Mucosa of gallbladder (tissue), 1 donor: ENCODE measurements at regions not wholly inside any gene's neighbourhood (a gene's known extent, or its start where the extent isn't known, plus 50 kb on each side); places are given as distances from the start of the nearest gene placed in this dataset.
"Not testable (repeated sequence)": the region's sequence is repeated elsewhere in the genome, so short reads cannot be mapped to it uniquely, and the experiment has no call there.

Experiments
- DNase-seq: peaks from one replicate; pipeline ENCODE4 v3.0.0-alpha.2; 2020; ENCODE audit warnings: low spot score
- donor health status: DM: no; HTN: no; CAD: no.

DNA sequence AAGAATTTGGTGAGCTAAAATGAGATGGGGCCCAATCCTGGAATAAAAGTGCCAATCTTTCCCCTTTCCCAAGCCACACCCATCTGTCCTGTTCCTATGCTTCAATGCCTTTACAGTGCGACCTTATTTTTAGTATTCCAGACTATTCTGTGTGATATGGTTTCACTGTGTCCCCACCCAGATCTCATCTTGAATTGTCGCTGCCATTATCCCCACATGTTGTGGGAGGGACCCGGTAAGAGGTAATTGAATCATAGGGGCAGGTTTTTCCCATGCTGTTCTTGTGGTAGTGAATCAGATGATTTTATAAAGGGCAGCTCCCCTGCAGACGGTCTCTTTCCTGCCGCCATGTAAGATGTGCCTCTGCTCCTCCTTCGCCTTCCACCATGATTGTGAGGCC lies 129.3 kb upstream of the KIF26B start:
- no peak for DNase-seq

DNA sequence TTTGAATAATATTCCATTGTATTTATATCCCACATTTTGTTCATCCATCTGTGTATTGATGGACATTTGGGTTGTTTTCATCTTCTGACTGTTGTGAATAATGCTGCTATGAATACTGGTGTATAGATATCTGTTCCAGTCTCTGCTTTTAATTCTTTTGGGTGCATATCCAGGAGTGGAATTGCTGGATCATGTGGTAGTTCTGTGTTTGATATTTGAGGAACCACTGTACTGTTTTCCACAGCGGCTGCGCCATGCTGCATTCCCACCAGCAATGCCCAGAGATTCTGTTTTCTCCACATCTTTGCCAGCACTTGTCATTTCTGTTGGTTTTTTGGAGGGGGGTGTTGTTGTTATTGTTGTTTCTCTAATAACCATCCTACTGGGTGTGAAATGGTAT lies 131.6 kb upstream of the KIF26B start:
- DNase-seq = no peak

DNA sequence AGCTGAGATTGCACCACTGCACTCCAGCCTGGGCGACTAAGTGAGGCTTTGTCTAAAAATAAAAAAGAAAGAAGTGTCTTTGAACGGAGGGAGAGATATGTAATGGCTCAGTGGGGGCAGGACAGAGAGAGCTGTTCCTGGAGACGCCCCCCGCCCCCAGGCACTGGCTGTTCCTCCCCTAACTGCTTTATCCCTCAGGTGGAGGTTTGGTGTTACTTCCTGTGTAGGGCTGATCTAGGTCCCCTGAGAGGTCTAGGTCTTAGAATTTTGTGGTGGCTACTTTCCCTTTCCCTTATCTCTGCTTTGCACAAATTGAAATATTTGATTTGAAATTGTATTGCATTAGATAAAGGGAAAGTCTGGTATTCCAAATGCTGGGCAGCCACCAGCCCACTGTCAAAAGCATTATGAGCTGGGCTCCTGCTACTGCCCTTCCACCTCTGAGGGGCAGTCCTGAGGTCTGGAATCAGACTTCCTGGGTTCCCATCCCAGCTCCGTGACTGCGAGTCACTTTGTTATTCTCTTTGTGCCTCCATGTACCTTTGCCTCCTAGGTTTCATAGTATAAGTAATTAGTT lies 134.8 kb upstream of the KIF26B start:
- no peak for DNase-seq

DNA sequence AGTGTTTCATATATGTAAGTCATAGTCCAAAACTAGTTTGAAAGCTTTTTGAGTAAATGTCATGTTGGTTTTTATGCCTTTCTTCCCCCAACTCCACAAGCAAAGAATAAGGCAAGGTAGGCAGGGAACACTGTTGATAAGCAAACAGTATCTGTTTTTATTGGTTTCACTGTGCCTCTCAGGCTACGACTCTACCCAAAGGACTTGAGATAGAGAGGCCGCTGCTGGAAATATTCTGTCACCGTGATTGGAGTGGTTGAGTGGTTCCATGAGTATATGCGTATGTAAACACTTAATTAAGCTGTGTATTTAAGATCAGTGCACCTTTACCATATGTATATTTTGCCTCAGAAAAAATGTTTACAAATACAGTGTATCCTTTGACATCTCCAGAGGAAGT lies 138.1 kb upstream of the KIF26B start:
- DNase-seq = no peak

DNA sequence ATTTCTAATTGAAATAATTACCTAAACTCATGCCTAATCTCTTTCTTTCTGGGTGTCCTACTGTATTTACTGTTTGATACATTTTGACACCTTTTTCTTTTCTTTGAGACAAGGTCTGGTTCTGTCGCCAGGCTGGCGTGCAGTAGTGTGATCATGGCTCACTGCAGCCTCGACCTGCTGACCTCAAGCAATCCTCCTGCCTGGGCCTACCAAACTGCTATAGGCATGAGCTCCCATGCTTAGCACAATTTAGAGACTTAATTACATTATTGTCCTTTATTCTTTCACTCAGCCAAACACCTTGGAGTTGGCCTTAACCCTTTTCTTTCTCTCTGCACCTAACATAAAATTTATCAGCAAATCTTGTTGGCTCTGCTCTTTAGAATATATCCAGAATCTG lies 139.8 kb upstream of the KIF26B start:
- DNase-seq = no peak

DNA sequence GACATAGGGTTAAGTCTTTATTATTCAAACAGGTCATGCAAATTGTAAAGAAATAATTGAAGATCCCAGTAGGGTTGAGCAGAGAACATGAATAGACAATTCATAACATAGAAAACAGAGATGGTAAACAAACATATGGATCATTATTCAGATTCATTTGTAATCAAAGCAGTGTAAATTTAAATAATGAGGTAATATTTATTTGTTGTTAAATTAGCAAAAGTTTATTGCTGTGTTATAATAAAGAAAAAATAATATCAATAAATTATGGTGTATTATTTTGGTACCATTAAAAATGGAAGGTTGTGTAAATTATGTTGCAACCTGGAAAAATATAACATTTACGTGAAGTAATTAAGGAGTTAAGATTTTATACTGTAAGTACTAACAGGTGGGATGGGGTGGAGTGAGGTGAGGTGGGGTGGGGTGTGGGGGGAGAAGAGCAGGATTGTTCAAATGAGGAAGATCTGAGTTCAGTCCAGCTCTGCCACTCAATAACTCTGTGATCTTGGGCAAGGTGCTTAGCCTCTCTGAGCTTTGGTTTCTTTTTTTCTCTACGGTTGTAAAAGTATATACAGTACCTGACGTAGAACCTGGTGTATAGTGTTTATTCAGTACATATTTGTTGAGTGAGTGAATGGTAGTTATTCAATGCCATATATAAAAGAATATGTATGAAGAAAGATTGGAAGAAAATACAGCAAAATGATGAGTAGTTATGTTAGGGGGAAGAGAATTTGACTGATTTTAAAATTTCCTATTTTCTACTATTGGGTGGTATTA lies 140.3 kb upstream of the KIF26B start:
- DNase-seq = no peak

DNA sequence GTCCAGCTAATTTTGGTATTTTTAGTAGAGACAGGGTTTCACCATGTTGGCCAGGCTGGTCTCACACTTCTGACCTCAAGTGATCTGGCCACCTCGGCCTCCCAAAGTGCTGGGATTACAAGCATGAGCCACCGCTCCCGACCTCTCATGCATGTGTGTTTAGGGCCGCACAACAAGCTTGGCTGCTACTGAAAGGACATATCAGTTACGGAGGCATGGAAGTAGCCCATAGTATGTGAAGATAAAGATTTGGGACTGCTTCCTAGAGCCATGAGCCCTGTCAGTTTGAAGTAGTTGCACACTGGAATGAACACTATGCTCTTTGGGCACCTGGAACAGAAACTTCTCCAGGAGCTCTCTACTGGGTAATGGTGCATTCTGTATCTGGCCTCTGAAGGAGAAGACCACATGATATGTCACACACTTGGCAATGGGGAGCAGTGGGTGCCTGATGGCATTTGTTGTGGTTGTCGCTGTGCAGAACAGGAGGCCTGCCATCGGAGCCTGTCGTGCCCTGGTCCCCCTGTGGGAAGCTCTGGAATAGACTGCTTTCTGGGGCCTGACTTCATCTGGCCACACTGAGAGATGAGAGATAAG lies 144.7 kb upstream of the KIF26B start:
- DNase-seq = no peak

DNA sequence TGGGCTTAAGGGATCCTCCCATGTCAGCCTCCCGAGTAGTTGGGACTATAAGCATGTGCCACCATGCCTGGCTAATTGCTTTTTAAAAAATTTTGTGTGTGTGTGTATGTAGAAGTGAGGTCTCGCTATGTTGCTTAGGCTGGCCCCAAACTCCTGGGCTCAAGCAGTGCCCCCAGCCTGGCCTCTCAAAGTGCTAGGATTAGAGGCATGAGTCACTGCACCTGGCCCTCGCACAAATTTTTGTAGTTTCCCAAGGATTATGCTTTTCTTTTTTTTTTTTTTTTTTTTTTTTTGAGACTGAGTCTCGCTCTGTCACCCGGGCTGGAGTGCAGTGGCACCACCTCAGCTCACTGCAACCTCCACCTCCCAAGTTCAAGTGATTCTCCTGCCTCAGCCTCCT lies 144.4 kb upstream of the HNRNPU start:
- no peak for DNase-seq

DNA sequence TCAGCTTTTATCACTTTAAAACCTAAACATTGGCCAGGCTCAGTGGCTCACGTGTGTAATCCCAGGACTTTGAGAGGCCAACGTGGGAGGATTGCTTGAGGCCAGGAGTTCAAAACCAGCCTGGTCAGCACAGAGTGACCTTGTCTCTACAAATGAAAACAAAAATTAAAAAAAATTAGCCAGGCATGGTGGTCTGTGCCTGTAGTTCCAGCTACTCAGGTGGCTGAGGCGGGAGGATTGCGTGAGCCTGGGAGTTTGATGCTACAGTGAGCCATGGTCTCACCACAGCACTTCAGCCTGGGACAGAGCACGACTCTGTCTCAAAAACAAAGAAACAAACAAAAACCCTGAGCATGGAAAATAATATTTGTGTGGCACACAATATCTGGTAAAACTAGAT lies 143.5 kb upstream of the HNRNPU start:
- no peak for DNase-seq

DNA sequence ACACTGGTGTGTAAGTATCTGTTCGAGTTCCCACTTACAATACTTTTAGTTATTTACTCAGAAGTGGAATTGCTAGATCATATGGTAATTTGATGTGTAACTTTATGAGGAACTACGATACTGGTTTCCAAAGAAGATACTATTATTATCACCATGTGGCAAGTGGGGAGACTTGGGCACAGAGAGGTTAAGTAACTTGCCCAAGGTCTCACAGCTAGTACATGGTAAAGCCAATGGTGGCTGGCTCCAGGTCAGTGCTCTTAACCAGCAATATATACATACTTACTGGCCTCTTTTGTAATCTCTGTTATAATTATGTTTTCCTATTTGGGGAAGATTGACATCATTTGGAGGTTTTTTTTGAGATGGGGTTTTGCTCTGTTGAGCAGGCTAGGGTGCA lies 138.9 kb upstream of the HNRNPU start:
- no peak for DNase-seq

DNA sequence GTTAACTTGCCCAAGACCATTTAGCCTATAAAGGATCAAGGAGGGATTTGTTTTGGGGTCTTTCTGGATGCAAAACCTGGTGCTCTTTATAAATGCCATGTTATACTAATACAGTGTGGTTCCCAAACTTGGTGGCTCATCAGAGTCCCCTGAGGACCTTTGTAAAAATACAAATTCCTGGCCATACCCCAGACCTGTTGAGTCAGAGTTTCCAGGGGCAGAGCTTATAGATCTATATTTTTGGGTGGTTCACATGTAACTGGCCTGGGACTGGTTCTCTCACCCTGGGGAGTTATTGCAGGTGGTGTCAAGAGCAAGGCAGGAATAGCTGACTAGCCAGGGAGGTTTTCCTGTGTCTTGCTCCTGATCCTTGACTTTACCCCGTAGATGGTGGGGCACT lies 136.9 kb upstream of the HNRNPU start:
- no peak for DNase-seq

DNA sequence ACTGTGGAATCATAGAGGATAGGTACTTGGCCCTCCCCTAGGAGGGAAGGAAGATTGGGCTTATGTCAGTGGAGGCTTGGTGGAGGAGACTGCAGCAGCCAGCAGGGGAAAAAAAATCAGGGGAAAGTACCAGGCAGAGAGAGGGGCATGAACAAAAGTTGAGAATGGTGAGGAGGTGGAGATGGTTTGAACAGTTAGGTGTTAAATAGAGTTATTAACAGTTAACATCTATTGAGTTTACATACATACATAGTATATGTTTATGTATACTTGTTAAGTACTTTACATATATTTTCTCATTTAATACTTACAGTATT lies 136.5 kb upstream of the HNRNPU start:
- DNase-seq = no peak

DNA sequence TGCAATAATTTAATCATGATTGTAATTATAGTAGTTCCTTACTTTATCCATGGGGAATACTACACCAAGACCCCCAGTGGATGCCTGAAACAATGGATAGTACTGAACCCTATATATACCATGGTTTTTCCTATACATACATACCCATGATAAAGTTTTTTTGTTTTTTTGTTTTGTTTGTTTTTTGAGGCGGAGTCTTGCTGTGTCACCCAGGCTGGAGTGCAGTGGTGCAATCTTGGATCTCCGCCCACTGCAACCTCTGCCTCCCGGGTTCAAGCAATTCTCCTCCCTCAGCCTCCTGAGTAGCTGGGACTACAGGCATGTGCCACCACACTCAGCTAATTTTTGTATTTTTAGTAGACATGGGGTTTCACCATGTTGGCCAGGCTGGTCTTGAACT lies 135.3 kb upstream of the HNRNPU start:
- DNase-seq = not testable (repeated sequence)

DNA sequence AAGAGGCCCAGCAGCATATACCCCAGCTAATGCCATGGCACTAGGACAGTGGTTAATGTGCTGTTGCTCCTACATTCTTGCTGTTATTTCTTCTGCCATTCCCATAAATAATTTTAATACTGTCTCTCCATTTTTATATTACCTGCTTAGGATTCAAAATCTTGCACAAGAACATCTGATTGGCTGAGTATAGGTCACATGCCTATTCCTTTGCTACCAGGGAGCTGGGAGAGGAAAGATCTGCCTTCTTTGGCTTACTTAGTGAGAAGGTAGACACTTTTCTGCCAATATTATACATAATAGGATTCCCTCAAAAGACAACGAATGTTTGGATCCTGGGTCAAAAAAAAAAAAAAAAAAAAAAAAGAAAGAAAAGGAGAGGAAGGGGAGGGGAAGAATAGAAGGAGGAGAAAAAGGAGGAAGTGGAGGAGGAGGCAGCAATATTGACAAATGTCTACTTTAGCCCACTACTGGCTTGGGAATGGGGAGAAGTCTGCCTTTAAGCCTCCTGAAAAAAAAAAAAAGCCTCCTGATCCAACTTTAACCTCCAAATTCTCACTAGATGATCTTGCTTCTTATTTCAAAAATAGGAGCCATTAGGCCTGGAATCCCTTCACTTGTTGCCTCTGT lies 134.5 kb upstream of the HNRNPU start:
- no peak for DNase-seq

DNA sequence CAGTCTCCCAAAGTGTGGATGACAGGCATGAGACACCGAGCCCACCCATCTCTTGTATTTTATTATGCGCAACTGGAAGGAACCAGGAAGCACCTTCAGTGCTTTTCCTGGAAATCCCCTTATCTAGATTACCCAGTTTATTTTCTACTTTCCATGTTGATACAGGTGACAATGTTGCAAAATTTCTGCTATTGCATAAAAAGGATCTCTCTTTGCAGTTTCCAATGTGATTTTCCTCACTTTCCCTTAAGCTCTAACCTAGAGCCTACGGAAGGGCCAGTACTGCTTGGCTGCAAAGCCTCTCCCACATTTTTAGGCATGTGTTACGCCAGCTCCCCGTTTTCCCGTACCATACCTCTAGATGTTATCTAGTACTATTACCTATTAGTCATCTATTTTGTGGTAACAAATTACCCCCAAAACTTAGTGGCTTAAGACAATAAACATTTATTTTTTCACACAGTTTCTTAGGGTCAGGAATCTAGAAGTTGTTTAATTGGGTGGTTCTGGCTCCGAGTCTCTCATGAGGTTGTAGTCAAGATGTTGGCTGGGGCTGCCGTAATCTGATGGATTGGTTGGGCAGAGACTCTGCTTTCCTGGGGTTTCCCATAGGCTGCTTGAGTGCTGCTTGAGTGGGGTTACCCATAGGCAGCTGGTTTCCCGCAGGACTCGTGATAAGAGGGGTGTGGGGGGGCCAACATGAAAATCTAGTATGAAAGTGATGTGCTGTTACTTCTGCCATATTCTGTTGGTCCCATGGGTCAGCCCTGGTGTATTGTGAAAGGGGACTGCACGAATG lies 131.5 kb upstream of the HNRNPU start:
- DNase-seq = no peak

DNA sequence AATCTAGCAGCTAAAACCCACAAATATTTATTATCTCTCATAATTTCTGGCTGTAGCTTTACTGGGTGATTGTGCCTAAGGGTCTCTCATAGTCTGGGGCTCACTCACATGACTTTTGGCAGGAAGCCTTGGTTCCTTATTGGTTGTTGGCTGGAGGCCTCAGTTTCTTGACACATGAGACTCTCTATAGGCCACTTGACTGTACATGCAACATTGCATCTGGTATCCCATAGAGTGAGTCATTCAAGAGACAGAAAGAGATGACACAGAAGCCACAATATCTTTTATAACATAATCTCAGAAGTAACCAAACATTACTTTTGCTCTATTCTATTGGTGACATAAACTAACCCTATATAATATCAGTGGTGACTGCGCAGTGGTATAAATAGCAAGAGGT lies 128.5 kb upstream of the HNRNPU start:
- DNase-seq = no peak

DNA sequence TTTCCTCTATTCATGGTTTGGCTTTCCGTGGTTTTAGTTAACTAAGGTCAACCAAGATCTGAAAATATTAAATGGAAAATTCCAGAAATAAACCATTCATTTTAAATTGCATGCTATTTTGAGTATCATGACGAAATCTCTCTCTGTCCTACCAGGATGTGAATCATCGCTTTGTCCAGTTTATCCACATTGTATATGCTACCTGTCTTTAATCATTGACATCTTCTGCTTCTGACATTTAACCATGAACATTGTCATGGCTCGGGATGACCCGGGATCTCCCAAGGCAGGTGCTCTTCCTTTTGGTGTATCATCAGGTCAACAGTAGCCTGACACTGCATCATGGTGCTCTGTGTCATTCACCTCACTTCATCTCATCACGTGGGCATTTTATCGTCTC lies 125.5 kb upstream of the HNRNPU start:
- DNase-seq = no peak

DNA sequence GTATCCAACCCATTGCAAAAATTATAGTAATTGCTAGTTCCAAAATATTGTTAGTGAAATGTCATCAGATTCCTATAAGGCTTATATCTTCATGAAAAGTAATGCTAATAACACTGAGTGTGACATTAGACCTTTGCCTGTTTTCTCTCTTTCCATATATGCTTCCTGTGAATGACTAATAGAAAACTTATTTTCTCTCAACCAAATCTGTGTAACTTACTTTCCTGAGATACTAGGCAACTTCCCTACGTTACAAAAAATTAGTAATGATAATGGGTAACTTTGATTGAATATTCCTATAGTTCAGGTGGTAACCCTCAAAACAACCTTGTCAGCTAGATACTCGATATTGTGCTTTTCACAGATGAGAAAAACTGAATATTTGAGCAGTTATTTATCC lies 124.2 kb upstream of the HNRNPU start:
- DNase-seq = no peak

DNA sequence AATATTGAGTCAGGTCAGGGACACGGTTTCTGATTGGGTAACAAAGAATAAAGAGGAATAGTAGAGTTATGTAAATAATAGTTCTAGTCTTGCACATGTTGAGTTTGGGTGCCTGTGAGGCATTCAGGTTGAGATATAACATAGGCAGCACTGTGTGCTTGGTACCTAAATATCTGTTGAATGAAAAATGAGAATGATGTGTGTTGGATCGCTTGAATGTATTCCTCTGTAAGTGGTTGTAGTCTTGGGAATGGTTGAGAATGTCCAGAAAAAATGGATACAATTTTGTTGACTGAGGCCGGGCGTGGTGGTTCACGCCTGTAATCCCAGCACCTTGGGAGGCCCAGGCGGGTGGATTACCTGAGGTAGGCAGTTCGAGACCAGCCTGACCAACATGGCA lies 116.3 kb upstream of the HNRNPU start:
- no peak for DNase-seq

DNA sequence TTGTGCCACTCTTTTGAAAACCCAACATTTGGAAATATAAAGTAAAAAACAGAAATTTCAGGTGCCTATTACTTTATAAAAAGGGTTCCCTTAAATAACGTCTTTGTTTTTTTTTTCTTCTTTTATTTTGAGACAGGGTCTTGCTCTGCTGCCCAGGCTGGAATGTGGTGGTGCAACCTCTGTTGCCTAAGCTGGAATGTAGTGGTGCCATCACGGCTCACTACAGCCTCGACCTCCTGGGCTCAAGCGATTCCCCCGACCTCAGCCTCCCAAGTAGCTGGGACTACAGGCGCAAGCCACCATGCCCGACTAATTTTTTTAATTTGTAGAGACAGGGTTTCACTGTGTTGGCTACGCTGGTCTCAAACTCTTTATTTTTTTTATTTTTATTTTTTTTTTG lies 110.2 kb upstream of the HNRNPU start:
- DNase-seq = no peak

DNA sequence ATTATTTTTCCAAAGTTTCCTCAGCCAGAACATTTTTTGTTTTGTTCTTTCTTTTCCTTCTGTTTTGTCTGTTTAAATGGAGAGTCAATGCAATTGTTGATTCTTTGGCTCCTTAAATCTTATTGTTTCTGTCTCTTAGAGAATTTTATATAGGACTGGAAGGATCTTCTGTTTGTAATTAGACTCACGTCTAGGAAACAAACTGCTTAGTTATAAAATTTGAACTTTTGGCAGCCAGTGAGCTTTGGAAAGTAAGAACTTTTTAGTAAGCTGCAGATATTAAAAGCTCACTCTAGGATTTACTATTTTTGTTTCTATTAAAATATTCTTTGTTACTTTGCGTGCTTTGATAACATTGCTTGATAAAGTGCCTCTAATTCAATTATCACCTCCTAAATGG lies 109.8 kb upstream of the HNRNPU start:
- no peak for DNase-seq

DNA sequence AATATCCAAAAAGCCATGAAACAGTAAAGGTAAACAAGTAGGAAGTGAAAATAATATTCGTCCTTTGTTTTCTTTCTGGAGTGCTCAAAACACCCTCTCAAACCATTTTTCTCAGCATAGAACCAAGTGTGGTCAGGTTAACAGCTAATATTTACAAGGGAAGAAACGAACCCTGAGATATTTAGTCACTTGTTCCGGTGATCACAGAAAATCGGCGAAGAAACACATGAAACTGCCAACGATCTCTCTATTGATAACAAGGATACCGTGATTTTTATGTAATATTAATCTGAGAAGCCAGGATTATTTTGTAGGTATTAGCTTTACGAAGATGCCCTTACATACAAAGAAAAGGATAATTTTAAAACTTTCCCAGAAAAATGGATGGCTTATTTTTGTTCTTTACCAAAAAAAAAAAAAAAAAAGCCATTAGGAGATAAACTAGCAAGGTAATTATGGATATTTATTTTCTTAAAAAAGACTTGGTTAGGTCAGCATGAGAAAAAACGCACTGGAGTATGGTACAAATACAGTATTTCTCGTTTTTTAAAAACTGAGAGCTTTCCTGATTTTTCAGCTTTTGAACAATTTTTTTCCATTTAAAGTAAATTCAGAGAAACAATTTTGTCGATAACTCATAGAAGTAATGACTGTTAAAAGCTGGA lies 107.3 kb upstream of the HNRNPU start:
- no peak for DNase-seq
